ENCODE measurements at regions not wholly inside any gene's neighbourhood (a gene's known extent, or its start where the extent isn't known, plus 50 kb on each side); places are given as distances from the start of the nearest gene placed in this dataset.

GRCh38 chr3:117587416-117587815 is 877.8 kb downstream of the TUSC7 start:
- no peak for TF ChIP-seq CTCF (IDR thresholded peaks at IDR 0.05; ENCODE audit: borderline replicate concordance, extremely low read depth, low read length, poor library complexity, severe bottlenecking)
- TF ChIP-seq EZH2 (IDR thresholded peaks at IDR 0.05; ENCODE audit: borderline replicate concordance, low read depth, low read length, severe bottlenecking) = no peak
